Stimulated activated CD8-positive, alpha-beta memory T cell treated with anti-CD3 and anti-CD28 coated beads, Interleukin-7, amount 100 ng/mL, for 24 hours (primary cell): ENCODE measurements at regions not wholly inside any gene's neighbourhood (a gene's known extent, or its start where the extent isn't known, plus 50 kb on each side); places are given as distances from the start of the nearest gene placed in this dataset.

ENCODE experiments used
- DNase-seq: peaks from one replicate; pipeline ENCODE4 v3.0.0-alpha.2; 2020; ENCODE audit warnings: low read depth

- DNase-seq: no peak
Measured at GRCh38 chr3:104503022-104503421, 863.7 kb upstream of the ALCAM start.

- no peak for DNase-seq
Measured at GRCh38 chr3:104510131-104510849, 856.4 kb upstream of the ALCAM start.

GRCh38 chr3:104514371-104514770, 852.3 kb upstream of the ALCAM start:
- no peak for DNase-seq

- DNase-seq: no peak
Measured at GRCh38 chr3:104514776-104515175, 851.9 kb upstream of the ALCAM start.

- DNase-seq: no peak
Measured at GRCh38 chr3:104519068-104519467, 847.6 kb upstream of the ALCAM start.

- no peak for DNase-seq
Measured at GRCh38 chr3:104519468-104520227, 847.1 kb upstream of the ALCAM start.

GRCh38 chr3:104520228-104520655, 846.5 kb upstream of the ALCAM start:
- no peak for DNase-seq

- DNase-seq: no peak
Measured at GRCh38 chr3:104521606-104522336, 844.9 kb upstream of the ALCAM start.

GRCh38 chr3:104523136-104523535, 843.6 kb upstream of the ALCAM start:
- no peak for DNase-seq

GRCh38 chr3:104526901-104527401, 839.8 kb upstream of the ALCAM start:
- no peak for DNase-seq

- DNase-seq: no peak
Measured at GRCh38 chr3:104530934-104531333, 835.8 kb upstream of the ALCAM start.

GRCh38 chr3:104536715-104537114, 830.0 kb upstream of the ALCAM start:
- DNase-seq: no peak

GRCh38 chr3:104537323-104537722, 829.4 kb upstream of the ALCAM start:
- no peak for DNase-seq

- DNase-seq: no peak
Measured at GRCh38 chr3:104546301-104546700, 820.4 kb upstream of the ALCAM start.

- no peak for DNase-seq
Measured at GRCh38 chr3:104547031-104547430, 819.7 kb upstream of the ALCAM start.

GRCh38 chr3:104548401-104548800, 818.3 kb upstream of the ALCAM start:
- DNase-seq: no peak

- no peak for DNase-seq
Measured at GRCh38 chr3:104549099-104549714, 817.5 kb upstream of the ALCAM start.

- DNase-seq: no peak
Measured at GRCh38 chr3:104553121-104553520, 813.6 kb upstream of the ALCAM start.

GRCh38 chr3:104554425-104554824, 812.3 kb upstream of the ALCAM start:
- DNase-seq: no peak

GRCh38 chr3:104555728-104556127, 811.0 kb upstream of the ALCAM start:
- DNase-seq: no peak

GRCh38 chr3:104556372-104557078, 810.2 kb upstream of the ALCAM start:
- DNase-seq: no peak

- DNase-seq: no peak
Measured at GRCh38 chr3:104561324-104561723, 805.4 kb upstream of the ALCAM start.
